A172 (cell line): ENCODE measurements at regions not wholly inside any gene's neighbourhood (a gene's known extent, or its start where the extent isn't known, plus 50 kb on each side); places are given as distances from the start of the nearest gene placed in this dataset.
"Not testable (repeated sequence)": the region's sequence is repeated elsewhere in the genome, so short reads cannot be mapped to it uniquely, and the experiment has no call there.

Source experiments
- DNase-seq: peaks from one replicate; pipeline ENCODE4 v3.0.0-alpha.2; 2015; ENCODE audit warnings: low spot score

- not testable (repeated sequence) for DNase-seq
Measured at GRCh38 chr2:158866082-158866481, 71.0 kb downstream of the DAPL1 start.

- DNase-seq = not testable (repeated sequence)
Measured at GRCh38 chr2:158867531-158868191, 72.5 kb downstream of the DAPL1 start.

- not testable (repeated sequence) for DNase-seq
Measured at GRCh38 chr2:158868386-158868785, 73.3 kb downstream of the DAPL1 start.

GRCh38 chr2:158869122-158869521 lies 74.0 kb downstream of the DAPL1 start:
- DNase-seq = not testable (repeated sequence)

- DNase-seq = not testable (repeated sequence)
Measured at GRCh38 chr2:158869609-158870008, 74.5 kb downstream of the DAPL1 start.

- DNase-seq = no peak
Measured at GRCh38 chr2:158878003-158878402, 82.9 kb downstream of the DAPL1 start.

GRCh38 chr2:158879229-158879903 lies 84.2 kb downstream of the DAPL1 start:
- no peak for DNase-seq

GRCh38 chr2:158882297-158882696 lies 86.1 kb upstream of the TANC1 start:
- no peak for DNase-seq

GRCh38 chr2:158884552-158884951 lies 83.9 kb upstream of the TANC1 start:
- not testable (repeated sequence) for DNase-seq

GRCh38 chr2:158885018-158885678 lies 83.3 kb upstream of the TANC1 start:
- DNase-seq = peak; percentile 40

- not testable (repeated sequence) for DNase-seq
Measured at GRCh38 chr2:158885679-158886050, 82.8 kb upstream of the TANC1 start.

GRCh38 chr2:158889135-158889853 lies 79.1 kb upstream of the TANC1 start:
- no peak for DNase-seq

GRCh38 chr2:158890296-158890905 lies 78.0 kb upstream of the TANC1 start:
- DNase-seq = peak; percentile 51

- no peak for DNase-seq
Measured at GRCh38 chr2:158893026-158893425, 75.4 kb upstream of the TANC1 start.

GRCh38 chr2:158893474-158893873 lies 75.0 kb upstream of the TANC1 start:
- no peak for DNase-seq

- DNase-seq = peak; percentile 89
Measured at GRCh38 chr2:158894078-158894477, 74.4 kb upstream of the TANC1 start.

- no peak for DNase-seq
Measured at GRCh38 chr2:158894572-158894971, 73.9 kb upstream of the TANC1 start.

- DNase-seq = no peak
Measured at GRCh38 chr2:158900345-158900744, 68.1 kb upstream of the TANC1 start.

GRCh38 chr2:158902005-158902398 lies 66.4 kb upstream of the TANC1 start:
- DNase-seq = no peak

- no peak for DNase-seq
Measured at GRCh38 chr2:158903711-158904405, 64.6 kb upstream of the TANC1 start.

GRCh38 chr2:158904627-158905177 lies 63.7 kb upstream of the TANC1 start:
- no peak for DNase-seq
